Erythroblast (primary cell): ENCODE measurements at regions not wholly inside any gene's neighbourhood (a gene's known extent, or its start where the extent isn't known, plus 50 kb on each side); places are given as distances from the start of the nearest gene placed in this dataset.

ENCODE experiments used
- GATA1 ChIP-seq: IDR thresholded peaks from 2 replicates; pipeline ENCODE4 v1.6.1; 2011; ENCODE audit warnings: low read depth, mild to moderate bottlenecking, control low read depth, low read length, moderate library complexity
- POLR2A ChIP-seq: IDR thresholded peaks from 2 replicates; pipeline ENCODE4 v1.6.1; 2011; ENCODE audit warnings: mild to moderate bottlenecking, low read length

DNA sequence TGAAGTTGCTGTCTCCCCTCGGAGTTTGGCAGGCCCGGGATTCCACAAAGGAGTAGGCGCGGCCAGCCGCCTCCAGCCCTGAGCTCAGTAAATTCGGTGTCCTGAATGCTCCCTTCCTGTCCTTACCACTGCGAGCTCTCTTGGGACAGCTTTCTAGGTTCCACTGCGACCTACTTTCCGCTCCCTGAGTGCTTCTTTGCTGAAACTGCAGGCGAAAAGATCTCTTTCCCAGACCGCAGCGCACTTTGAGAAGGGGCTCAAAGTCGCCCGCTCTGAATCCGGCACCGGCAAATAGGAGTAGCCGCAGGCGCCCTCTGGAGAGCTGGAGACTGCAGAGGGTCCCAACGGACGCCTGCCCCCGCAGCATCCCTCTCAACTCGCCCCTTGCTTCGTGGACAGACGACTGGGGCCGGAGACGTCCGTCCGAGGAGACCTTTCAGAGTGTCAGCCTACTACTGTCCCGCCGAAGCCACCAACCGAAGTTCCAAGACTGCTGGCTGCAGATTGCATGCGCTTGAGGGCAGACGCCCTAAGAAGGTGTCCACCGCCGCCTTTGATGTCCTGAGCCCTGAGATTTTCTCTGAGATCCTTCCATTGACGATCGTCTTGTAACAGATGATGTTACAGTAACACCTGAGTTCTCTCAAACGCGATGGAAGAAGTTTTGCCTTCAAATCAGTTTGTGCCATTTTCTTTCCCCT lies 96.0 kb downstream of the ANXA2R start:
- no peak for TF ChIP-seq POLR2A
- no peak for TF ChIP-seq GATA1
